ENCODE measurements at regions not wholly inside any gene's neighbourhood (a gene's known extent, or its start where the extent isn't known, plus 50 kb on each side); places are given as distances from the start of the nearest gene placed in this dataset.
"Not testable (repeated sequence)": the region's sequence is repeated elsewhere in the genome, so short reads cannot be mapped to it uniquely, and the experiment has no call there.

- no peak for TF ChIP-seq CTCF (IDR thresholded peaks at IDR 0.05; ENCODE audit: low read depth, low read length)
- H3K4me3 ChIP-seq (ENCODE audit: low read depth, low read length), result no peak overlapping the region
Measured at GRCh38 chr14:43755707-43756106, 751.4 kb downstream of the FSCB start.

GRCh38 chr14:43754838-43755237, 752.2 kb downstream of the FSCB start:
- no peak for TF ChIP-seq CTCF (IDR thresholded peaks at IDR 0.05; ENCODE audit: low read depth, low read length)
- no peak overlapping the region for H3K4me3 ChIP-seq (ENCODE audit: low read depth, low read length)

GRCh38 chr14:43745746-43746145, 761.3 kb downstream of the FSCB start:
- TF ChIP-seq CTCF (IDR thresholded peaks at IDR 0.05; ENCODE audit: low read depth, low read length), result no peak
- H3K4me3 ChIP-seq (ENCODE audit: low read depth, low read length), result no peak overlapping the region

- no peak for TF ChIP-seq CTCF (IDR thresholded peaks at IDR 0.05; ENCODE audit: low read depth, low read length)
- no peak overlapping the region for H3K4me3 ChIP-seq (ENCODE audit: low read depth, low read length)
Measured at GRCh38 chr14:43735932-43736331, 771.2 kb downstream of the FSCB start.

- no peak overlapping the region for H3K4me3 ChIP-seq (ENCODE audit: low read depth, low read length)
- no peak for TF ChIP-seq CTCF (IDR thresholded peaks at IDR 0.05; ENCODE audit: low read depth, low read length)
Measured at GRCh38 chr14:43729143-43729542, 777.9 kb downstream of the FSCB start.

- H3K4me3 ChIP-seq (ENCODE audit: low read depth, low read length), result no peak overlapping the region
Measured at GRCh38 chr14:43706900-43707299, 800.2 kb downstream of the FSCB start.

GRCh38 chr14:43698561-43699284, 808.4 kb downstream of the FSCB start:
- not testable (repeated sequence) for H3K4me3 ChIP-seq (ENCODE audit: low read depth, low read length)

More at GRCh38 chr14:43706900-43707299, 800.2 kb downstream of the FSCB start:
- TF ChIP-seq CTCF (IDR thresholded peaks at IDR 0.05; ENCODE audit: low read depth, low read length), result no peak

- no peak for TF ChIP-seq CTCF (IDR thresholded peaks at IDR 0.05; ENCODE audit: low read depth, low read length)
Measured at GRCh38 chr14:43697003-43697402, 810.1 kb downstream of the FSCB start.

More at GRCh38 chr14:43697003-43697402, 810.1 kb downstream of the FSCB start:
- no peak overlapping the region for H3K4me3 ChIP-seq (ENCODE audit: low read depth, low read length)

Measured in WI38 (cell line).